ENCODE measurements at regions not wholly inside any gene's neighbourhood (a gene's known extent, or its start where the extent isn't known, plus 50 kb on each side); places are given as distances from the start of the nearest gene placed in this dataset.

DNA sequence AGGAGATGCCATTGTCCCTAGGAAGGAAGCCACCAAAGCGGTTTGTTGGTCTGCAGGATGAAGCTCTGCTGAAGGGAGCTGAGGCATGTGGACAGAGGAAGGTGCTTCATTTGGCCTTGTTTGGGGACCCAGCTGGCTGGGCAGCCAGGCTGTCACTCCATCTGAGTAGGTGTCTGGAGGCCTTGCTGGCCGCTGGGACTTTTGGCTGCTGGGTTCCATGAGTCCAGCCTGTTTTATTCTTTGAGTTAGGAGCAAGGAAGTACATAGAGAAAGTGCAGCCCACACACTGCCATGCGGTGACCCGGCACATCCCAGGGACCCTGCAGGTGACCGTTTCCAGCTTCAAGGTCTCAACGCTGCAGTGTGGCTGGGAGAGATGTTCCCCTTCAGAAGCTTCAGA, 251.2 kb upstream of the IRX4 start:
- Histone ChIP-seq H3K9me3 (ENCODE audit: control insufficient read depth, low read length) (no peaks in the 10 kb centered on the region), H3K36me3 (ENCODE audit: control insufficient read depth, insufficient read depth, low read length) (no peaks in the 10 kb centered on the region), H3K4me1 (ENCODE audit: control insufficient read depth, insufficient read depth, low read length, poor library complexity, severe bottlenecking) (peaks cover 3% of the 10 kb centered on the region), H3K4me3 (ENCODE audit: extremely low read depth, insufficient read depth, low read length, poor library complexity, severe bottlenecking) (no peak overlapping the region), H3K27ac (ENCODE audit: low read depth, low read length, severe bottlenecking) (no peak overlapping the region)
- WGBS, 2 experiments (ENCODE audit: insufficient coverage in 2 of 2), result 94 to 98% methylated on average over 5 of the region's 6 CpGs

DNA sequence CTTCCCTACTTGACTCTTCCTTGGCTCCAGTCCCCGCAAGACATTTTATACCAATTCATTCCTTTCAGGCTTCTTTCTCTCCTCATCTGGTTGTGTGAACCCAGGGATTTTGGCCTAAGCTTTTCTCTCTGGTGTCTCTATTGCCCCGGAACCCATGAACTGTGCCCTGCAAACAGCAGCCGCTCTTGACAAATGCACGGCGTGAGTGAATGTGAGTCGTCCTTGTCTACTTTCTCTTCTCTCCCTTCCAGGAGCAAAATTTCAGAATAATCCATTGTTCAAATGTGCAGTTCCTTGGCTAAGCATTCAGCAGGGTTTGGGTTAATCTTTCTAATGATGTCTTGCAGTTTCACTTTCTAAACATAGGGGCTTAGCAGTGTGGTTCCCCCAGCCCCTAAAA, 250.4 kb upstream of the IRX4 start:
- Histone ChIP-seq H3K4me3 (ENCODE audit: extremely low read depth, insufficient read depth, low read length, poor library complexity, severe bottlenecking) (no peak overlapping the region), H3K9me3 (ENCODE audit: control insufficient read depth, low read length) (no peaks in the 10 kb centered on the region), H3K4me1 (ENCODE audit: control insufficient read depth, insufficient read depth, low read length, poor library complexity, severe bottlenecking) (peaks cover 3% of the 10 kb centered on the region), H3K36me3 (ENCODE audit: control insufficient read depth, insufficient read depth, low read length) (no peaks in the 10 kb centered on the region), H3K27ac (ENCODE audit: low read depth, low read length, severe bottlenecking) (no peak overlapping the region)
- 73 to 75% methylated on average over 4 to 6 of the region's 6 CpGs for WGBS, 2 experiments (ENCODE audit: insufficient coverage in 2 of 2)

DNA sequence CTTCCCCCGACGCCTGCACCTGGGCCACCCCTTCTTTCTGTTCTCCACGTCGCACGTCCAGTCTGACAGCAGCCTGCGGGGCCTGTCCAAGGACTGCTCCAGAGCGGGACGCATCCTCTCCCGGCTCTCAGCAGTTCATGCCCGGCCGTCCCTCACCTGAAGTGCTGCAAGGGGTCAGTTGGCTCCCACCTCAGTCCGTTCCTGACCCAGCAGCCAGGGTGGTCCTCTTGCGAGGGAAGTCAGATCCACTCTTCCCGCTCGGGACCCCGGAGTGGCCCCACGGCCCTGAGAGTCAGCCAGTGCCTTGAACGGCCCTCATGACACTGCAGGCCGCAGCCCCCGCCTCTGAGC, 249.7 kb upstream of the IRX4 start:
- WGBS, 2 experiments (ENCODE audit: insufficient coverage in 2 of 2), result 91 to 92% methylated on average over 17 to 20 of the region's 20 CpGs
- H3K9me3 ChIP-seq (ENCODE audit: control insufficient read depth, low read length), result no peaks in the 10 kb centered on the region

DNA sequence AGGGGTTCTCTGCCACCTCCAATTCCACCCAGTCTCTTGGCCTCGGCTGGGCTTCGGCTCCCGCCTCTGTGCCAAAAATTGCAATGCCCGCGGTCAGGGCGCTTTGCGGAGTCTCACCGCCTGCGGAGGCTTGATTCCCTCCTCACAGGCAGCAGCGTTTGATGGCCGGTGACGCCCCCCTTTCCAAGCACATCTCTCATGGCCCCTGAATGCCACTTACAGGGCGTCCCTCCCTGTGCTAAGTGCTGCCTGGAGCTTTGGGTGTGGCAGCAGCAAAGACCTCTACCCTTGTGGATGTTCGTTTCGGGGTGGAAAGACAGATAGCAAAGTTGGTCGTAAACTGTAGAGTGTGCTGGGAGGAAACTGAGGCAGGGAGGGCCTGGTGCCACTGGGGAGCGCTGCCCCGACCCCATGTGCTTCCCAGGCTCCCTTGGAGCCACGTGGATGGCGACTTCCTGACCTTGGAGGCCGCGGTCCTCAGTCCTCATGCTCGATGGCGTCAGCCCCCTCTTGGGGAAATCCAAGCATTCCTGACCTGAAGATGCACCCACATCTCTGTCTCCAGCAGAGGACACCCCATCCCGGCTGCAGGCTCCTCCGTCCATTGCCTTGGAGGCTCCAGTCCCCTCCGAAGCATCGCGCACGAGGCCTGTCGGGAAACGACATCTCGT, 249.2 kb upstream of the IRX4 start:
- H3K4me1 ChIP-seq (ENCODE audit: control insufficient read depth, insufficient read depth, low read length, poor library complexity, severe bottlenecking), result peaks cover 3% of the 10 kb centered on the region
- H3K4me3 ChIP-seq (ENCODE audit: extremely low read depth, insufficient read depth, low read length, poor library complexity, severe bottlenecking), result no peak overlapping the region
- no peak overlapping the region for H3K27ac ChIP-seq (ENCODE audit: low read depth, low read length, severe bottlenecking)
- H3K36me3 ChIP-seq (ENCODE audit: control insufficient read depth, insufficient read depth, low read length), result no peaks in the 10 kb centered on the region
- no peaks in the 10 kb centered on the region for H3K9me3 ChIP-seq (ENCODE audit: control insufficient read depth, low read length)
- WGBS, 2 experiments (ENCODE audit: insufficient coverage in 2 of 2), result 93 to 97% methylated on average over 32 of the region's 33 CpGs

More for the DNA sequence above, 249.7 kb upstream of the IRX4 start:
- Histone ChIP-seq H3K4me1 (ENCODE audit: control insufficient read depth, insufficient read depth, low read length, poor library complexity, severe bottlenecking) (peaks cover 3% of the 10 kb centered on the region), H3K36me3 (ENCODE audit: control insufficient read depth, insufficient read depth, low read length) (no peaks in the 10 kb centered on the region), H3K4me3 (ENCODE audit: extremely low read depth, insufficient read depth, low read length, poor library complexity, severe bottlenecking) (no peak overlapping the region), H3K27ac (ENCODE audit: low read depth, low read length, severe bottlenecking) (no peak overlapping the region)

DNA sequence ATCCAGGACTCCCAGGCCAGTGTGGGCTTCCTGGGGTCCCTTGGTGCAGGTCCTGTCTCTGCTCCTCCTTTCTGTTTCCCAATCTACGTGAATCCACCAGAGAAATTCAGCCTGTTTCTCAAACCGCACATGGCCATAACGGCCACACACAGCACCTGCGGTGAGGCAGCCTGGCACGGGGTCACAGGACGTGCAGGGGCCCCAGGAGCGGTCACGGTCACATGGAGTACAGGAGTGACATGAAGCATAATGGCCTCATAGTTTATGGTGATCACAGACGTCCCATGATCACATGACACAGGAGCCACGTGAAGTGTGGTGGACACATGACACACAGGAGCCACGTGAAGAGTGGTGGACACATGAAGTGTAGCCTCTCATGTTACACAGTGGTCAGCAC, 248.5 kb upstream of the IRX4 start:
- 93 to 97% methylated on average over 9 to 11 of the region's 11 CpGs for WGBS, 2 experiments (ENCODE audit: insufficient coverage in 2 of 2)
- H3K9me3 ChIP-seq (ENCODE audit: control insufficient read depth, low read length), result no peaks in the 10 kb centered on the region

DNA sequence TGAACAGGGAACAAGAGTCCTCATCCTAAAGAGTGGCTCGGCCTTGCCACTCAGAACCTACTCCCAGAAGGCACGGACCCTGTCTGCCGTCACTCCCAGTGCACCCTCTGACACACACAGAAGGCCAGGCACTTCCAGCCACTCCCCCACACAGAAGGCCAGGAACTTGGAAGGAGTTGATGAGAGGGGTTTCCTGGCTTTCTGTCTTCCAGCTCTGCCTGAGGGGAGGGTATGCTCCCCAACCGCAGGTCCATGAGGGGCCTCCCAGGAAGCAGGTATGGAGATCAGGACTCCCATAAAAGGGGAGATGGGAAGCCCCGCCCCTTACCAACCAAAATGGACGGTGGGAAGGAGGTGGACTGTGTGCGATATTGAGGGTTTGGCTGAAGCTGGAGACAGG, 247.6 kb upstream of the IRX4 start:
- H3K27ac ChIP-seq (ENCODE audit: low read depth, low read length, severe bottlenecking), result no peak overlapping the region
- no peaks in the 10 kb centered on the region for H3K4me1 ChIP-seq (ENCODE audit: control insufficient read depth, insufficient read depth, low read length, poor library complexity, severe bottlenecking)
- no peak overlapping the region for H3K4me3 ChIP-seq (ENCODE audit: extremely low read depth, insufficient read depth, low read length, poor library complexity, severe bottlenecking)
- H3K9me3 ChIP-seq (ENCODE audit: control insufficient read depth, low read length), result no peaks in the 10 kb centered on the region
- no peaks in the 10 kb centered on the region for H3K36me3 ChIP-seq (ENCODE audit: control insufficient read depth, insufficient read depth, low read length)
- WGBS, 2 experiments (ENCODE audit: insufficient coverage in 2 of 2), result 84% methylated on average over 4 of the region's 7 CpGs; no CpG with 5 or more reads in 1 of the 2 experiments

More for the DNA sequence above, 248.5 kb upstream of the IRX4 start:
- no peaks in the 10 kb centered on the region for H3K36me3 ChIP-seq (ENCODE audit: control insufficient read depth, insufficient read depth, low read length)
- no peak overlapping the region for H3K27ac ChIP-seq (ENCODE audit: low read depth, low read length, severe bottlenecking)
- peaks cover 3% of the 10 kb centered on the region for H3K4me1 ChIP-seq (ENCODE audit: control insufficient read depth, insufficient read depth, low read length, poor library complexity, severe bottlenecking)
- H3K4me3 ChIP-seq (ENCODE audit: extremely low read depth, insufficient read depth, low read length, poor library complexity, severe bottlenecking), result no peak overlapping the region

DNA sequence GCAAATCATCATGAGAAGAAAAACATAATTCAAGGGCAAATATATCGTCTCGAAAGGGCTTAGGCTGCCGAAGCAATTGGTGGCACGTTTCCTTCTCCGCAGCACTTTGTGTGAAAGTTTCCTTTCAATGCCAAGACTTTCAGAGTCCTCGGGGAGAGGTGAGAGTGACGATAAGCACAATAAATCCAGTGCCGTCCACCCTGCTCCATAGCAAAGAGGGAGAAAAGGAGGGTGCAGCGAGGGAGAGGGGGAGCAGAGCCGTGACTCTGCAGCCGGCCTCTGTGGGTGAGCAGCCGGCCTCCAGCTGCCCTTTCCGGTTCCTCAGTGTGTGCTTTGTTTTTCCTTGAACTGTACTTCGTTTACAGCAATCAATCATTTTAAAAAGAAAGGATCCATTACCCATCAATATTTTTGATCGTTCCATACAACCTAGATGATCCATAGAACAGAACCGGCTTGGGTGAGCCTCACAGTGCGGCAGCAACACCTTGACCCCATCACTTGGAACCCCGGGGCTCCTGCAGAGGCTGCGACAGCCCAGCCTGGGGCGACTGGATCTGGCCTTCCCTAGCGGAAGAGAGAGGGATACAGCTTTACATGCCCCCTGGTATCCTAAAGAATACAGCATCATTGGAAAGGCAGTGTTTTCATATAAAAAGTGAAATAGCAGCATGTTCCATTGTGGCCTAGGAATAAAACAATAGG, 247.0 kb upstream of the IRX4 start:
- 91% methylated on average over 19 to 21 of the region's 21 CpGs for WGBS, 2 experiments (ENCODE audit: insufficient coverage in 2 of 2)
- H3K36me3 ChIP-seq (ENCODE audit: control insufficient read depth, insufficient read depth, low read length), result no peaks in the 10 kb centered on the region
- no peak overlapping the region for H3K4me3 ChIP-seq (ENCODE audit: extremely low read depth, insufficient read depth, low read length, poor library complexity, severe bottlenecking)
- H3K4me1 ChIP-seq (ENCODE audit: control insufficient read depth, insufficient read depth, low read length, poor library complexity, severe bottlenecking), result no peaks in the 10 kb centered on the region
- no peaks in the 10 kb centered on the region for H3K9me3 ChIP-seq (ENCODE audit: control insufficient read depth, low read length)
- no peak overlapping the region for H3K27ac ChIP-seq (ENCODE audit: low read depth, low read length, severe bottlenecking)

DNA sequence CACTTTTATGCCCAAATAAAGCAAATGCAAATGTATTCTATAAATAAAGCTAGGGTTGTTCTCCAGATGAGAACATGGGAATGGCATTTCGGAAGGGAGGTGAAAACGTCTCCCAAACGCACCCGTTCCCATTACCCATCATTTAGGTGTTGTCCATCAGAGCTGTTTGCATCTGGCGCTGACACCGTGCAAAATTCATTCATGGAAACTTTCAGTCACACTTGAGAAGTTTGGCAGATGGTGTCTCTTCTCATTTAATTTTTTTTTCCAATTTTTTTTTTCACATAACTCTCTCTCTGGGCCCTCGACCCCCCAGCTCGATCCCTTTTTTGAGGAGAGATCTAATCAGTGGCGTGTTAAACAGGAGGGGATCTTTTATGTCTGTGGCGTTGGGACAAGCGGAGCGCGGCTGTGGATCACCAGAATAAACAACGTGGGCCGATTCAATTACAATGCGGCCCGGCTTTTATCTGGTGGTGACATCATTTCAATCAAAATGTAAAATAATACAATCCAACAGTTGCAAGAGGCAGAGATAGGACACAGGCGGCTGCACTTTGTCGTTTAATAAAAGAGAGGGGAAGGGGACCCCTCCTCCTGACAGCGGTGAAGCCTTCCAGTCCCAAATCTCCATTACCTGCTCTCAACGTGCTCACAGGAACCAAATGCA, 246.1 kb upstream of the IRX4 start:
- Histone ChIP-seq H3K27ac (ENCODE audit: low read depth, low read length, severe bottlenecking) (no peak overlapping the region), H3K36me3 (ENCODE audit: control insufficient read depth, insufficient read depth, low read length) (no peaks in the 10 kb centered on the region), H3K4me3 (ENCODE audit: extremely low read depth, insufficient read depth, low read length, poor library complexity, severe bottlenecking) (no peak overlapping the region), H3K9me3 (ENCODE audit: control insufficient read depth, low read length) (no peaks in the 10 kb centered on the region), H3K4me1 (ENCODE audit: control insufficient read depth, insufficient read depth, low read length, poor library complexity, severe bottlenecking) (no peaks in the 10 kb centered on the region)
- 84 to 86% methylated on average over 15 to 17 of the region's 21 CpGs for WGBS, 2 experiments (ENCODE audit: insufficient coverage in 2 of 2)

DNA sequence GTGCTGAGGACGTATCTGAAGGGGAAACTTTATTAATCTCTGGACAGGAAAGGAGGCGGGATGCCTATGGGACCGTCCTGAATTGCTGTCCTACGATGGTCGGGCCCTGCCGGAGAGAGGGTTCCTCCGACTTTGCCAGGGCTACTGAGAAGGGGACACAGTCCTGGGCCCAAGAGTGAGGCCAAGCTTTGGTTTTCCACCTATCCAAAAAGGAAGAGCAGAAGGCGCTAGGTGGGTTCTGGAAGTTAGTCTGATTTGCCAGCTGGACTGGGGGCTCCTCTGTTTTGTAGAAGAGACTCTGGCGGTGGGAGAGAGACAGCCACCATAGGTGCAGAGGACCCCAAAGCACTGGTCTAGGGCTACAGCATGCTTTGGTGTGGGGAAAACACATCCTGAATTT, 243.8 kb upstream of the IRX4 start:
- H3K36me3 ChIP-seq (ENCODE audit: control insufficient read depth, insufficient read depth, low read length), result no peaks in the 10 kb centered on the region
- H3K27ac ChIP-seq (ENCODE audit: low read depth, low read length, severe bottlenecking), result no peak overlapping the region
- H3K4me3 ChIP-seq (ENCODE audit: extremely low read depth, insufficient read depth, low read length, poor library complexity, severe bottlenecking), result no peak overlapping the region
- H3K4me1 ChIP-seq (ENCODE audit: control insufficient read depth, insufficient read depth, low read length, poor library complexity, severe bottlenecking), result no peaks in the 10 kb centered on the region
- 94 to 96% methylated on average over 7 to 9 of the region's 9 CpGs for WGBS, 2 experiments (ENCODE audit: insufficient coverage in 2 of 2)
- no peaks in the 10 kb centered on the region for H3K9me3 ChIP-seq (ENCODE audit: control insufficient read depth, low read length)

DNA sequence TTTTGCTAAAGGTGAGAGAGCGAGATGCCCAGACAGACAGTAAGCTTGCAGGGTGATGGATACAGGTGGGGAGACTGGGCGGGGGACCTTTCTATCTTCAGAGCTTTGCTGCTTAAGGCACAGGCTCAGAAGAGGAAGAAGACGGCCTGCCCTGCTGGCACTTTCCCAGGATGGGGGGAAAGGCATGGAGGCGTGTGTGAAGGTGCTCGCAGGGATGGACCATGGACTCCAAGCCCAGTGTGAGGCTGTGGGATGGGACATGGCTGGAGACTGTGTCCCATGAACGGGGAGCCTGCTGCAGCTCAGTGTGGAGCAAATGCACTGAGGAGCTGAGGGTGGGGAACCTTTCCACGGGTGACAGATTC, 243.2 kb upstream of the IRX4 start:
- H3K27ac ChIP-seq (ENCODE audit: low read depth, low read length, severe bottlenecking), result no peak overlapping the region
- no peaks in the 10 kb centered on the region for H3K9me3 ChIP-seq (ENCODE audit: control insufficient read depth, low read length)
- no peaks in the 10 kb centered on the region for H3K36me3 ChIP-seq (ENCODE audit: control insufficient read depth, insufficient read depth, low read length)
- no peak overlapping the region for H3K4me3 ChIP-seq (ENCODE audit: extremely low read depth, insufficient read depth, low read length, poor library complexity, severe bottlenecking)
- H3K4me1 ChIP-seq (ENCODE audit: control insufficient read depth, insufficient read depth, low read length, poor library complexity, severe bottlenecking), result no peaks in the 10 kb centered on the region
- WGBS, 2 experiments (ENCODE audit: insufficient coverage in 2 of 2), result 90% methylated on average over 6 to 7 of the region's 7 CpGs
